Chondrocyte (in vitro differentiated cells): ENCODE measurements at regions not wholly inside any gene's neighbourhood (a gene's known extent, or its start where the extent isn't known, plus 50 kb on each side); places are given as distances from the start of the nearest gene placed in this dataset.
"Not testable (repeated sequence)": the region's sequence is repeated elsewhere in the genome, so short reads cannot be mapped to it uniquely, and the experiment has no call there.

Experiments used
- DNase-seq: peaks from one replicate; pipeline ENCODE4 v3.0.0; 2021; ENCODE audit warnings: mixed read lengths, low spot score
- H3K27ac Mint-ChIP-seq: one replicate; pipeline ENCODE4 v1.8.0; 2021; ENCODE audit warnings: mild to moderate bottlenecking, moderate library complexity, mixed read lengths; ENCODE audit not compliant: unreplicated experiment
- H3K27me3 Mint-ChIP-seq: 2 replicates; pipeline ENCODE4 v1.8.0; 2021; ENCODE audit warnings: low read depth, mixed read lengths
- H3K36me3 Mint-ChIP-seq: 2 replicates; pipeline ENCODE4 v1.8.0; 2021; ENCODE audit warnings: low read depth, mixed read lengths
- H3K4me1 Mint-ChIP-seq: 2 replicates; pipeline ENCODE4 v1.8.0; 2021; ENCODE audit warnings: low read depth, mild to moderate bottlenecking, mixed read lengths
- H3K4me3 Mint-ChIP-seq: one replicate; pipeline ENCODE4 v1.8.0; 2021; ENCODE audit warnings: mild to moderate bottlenecking, moderate library complexity, mixed read lengths; ENCODE audit not compliant: unreplicated experiment
- H3K9me3 Mint-ChIP-seq: 2 replicates; pipeline ENCODE4 v1.8.0; 2021; ENCODE audit warnings: low read depth, mixed read lengths
- TF ChIP-seq, protein P1 (sequence below): fragments of 200-600 bp; sonication (generic); IDR thresholded peaks from 2 replicates; pipeline ENCODE4 v1.5.0; 2021; ENCODE audit warnings: antibody characterized with exemption, mild to moderate bottlenecking, moderate library complexity

DNA sequence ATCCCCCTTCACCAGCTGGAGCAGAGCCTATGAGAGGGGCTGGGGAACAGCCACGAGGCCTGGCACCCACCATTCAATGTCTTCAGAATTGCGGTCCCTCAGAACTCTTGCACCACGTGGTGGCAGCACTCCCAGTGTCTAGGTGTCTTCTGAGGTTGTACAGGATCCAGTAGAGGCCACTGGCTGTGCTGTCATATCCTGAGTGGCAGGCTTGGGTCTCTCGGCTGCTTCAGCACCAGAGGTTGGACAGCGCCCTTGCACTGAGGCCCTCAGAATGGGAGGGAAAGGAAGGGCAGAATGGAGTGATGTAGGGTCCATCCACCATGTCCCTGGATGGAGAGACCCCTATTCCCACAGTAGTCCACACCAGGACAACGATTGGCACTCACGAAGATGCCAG, 112.0 kb upstream of the TEKT4 start:
- Mint-ChIP-seq H3K27ac (no peak overlapping the region), H3K27me3 (no peaks in the 10 kb centered on the region), H3K4me3 (no peak overlapping the region), H3K4me1 (no peaks in the 10 kb centered on the region), H3K9me3 (peaks cover 27% of the 10 kb centered on the region), H3K36me3 (no peaks in the 10 kb centered on the region)
- no peak for DNase-seq
- TF ChIP-seq, protein P1, sequence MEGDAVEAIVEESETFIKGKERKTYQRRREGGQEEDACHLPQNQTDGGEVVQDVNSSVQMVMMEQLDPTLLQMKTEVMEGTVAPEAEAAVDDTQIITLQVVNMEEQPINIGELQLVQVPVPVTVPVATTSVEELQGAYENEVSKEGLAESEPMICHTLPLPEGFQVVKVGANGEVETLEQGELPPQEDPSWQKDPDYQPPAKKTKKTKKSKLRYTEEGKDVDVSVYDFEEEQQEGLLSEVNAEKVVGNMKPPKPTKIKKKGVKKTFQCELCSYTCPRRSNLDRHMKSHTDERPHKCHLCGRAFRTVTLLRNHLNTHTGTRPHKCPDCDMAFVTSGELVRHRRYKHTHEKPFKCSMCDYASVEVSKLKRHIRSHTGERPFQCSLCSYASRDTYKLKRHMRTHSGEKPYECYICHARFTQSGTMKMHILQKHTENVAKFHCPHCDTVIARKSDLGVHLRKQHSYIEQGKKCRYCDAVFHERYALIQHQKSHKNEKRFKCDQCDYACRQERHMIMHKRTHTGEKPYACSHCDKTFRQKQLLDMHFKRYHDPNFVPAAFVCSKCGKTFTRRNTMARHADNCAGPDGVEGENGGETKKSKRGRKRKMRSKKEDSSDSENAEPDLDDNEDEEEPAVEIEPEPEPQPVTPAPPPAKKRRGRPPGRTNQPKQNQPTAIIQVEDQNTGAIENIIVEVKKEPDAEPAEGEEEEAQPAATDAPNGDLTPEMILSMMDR, result no peak

DNA sequence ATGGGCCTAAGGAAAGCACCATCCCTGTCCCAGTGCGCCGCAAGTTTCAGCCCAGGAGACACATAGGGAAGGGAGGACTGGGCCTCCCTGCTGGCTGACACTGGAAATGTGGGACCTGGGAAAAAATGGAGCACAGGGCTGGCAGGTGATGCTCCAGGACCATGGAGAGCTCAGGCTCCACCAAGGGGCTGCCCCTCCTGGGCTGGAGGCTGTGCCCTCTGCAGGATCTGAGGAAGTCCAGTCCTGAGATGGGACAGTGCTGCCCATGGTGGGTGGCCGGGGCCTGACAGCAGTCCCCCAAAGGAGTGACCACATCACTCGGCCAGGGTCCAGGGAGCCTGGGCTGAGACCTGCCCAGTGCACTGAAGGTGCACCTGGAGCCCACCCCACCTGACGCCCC, 108.6 kb upstream of the TEKT4 start:
- Mint-ChIP-seq H3K27me3 (no peaks in the 10 kb centered on the region), H3K4me1 (no peaks in the 10 kb centered on the region), H3K27ac (no peak overlapping the region), H3K4me3 (no peak overlapping the region), H3K9me3 (peaks cover 24% of the 10 kb centered on the region), H3K36me3 (no peaks in the 10 kb centered on the region)
- TF ChIP-seq, protein P1, result no peak
- DNase-seq, result no peak

DNA sequence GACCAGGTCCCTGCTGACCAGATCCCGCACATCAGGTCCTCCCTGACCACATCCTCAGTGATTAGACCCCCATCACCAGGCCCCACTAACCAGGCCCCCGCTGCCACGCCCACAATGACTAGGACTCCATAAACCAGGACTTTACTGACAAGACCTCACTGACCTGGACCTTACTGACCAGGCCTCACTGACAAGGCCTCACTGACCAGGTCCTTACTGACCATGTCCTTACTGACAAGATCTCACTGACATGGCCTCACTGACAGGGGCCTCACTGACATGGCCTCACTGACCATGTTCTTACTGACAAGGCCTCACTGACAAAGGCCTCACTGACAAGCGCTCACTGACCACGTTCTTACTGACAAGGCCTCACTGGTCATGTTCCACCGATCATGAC, 107.9 kb upstream of the TEKT4 start:
- no peak for DNase-seq
- TF ChIP-seq, protein P1, result no peak
- Mint-ChIP-seq H3K4me3 (no peak overlapping the region), H3K36me3 (no peaks in the 10 kb centered on the region), H3K27me3 (no peaks in the 10 kb centered on the region), H3K4me1 (no peaks in the 10 kb centered on the region), H3K27ac (no peak overlapping the region), H3K9me3 (peaks cover 26% of the 10 kb centered on the region)

DNA sequence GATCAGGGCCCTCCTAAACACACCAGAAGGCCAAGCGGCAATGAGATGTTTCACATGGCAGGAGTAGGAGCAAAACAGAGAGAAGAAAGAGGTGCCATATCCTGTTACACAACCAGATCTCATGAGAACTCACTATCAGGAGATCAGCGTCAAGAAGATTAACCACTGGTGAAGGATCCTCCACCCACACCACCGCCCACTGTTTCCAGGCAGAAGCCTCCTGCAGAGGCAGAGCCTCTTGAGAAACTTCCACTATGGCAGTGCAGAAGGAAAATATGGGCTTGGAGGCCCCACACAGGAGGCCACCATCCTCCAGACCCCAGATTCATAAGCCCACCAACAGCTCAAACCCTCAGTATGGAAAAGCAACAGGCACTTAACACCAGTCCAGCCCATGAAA, 106.9 kb upstream of the TEKT4 start:
- not testable (repeated sequence) for H3K36me3 Mint-ChIP-seq, H3K4me3 Mint-ChIP-seq, DNase-seq, H3K27me3 Mint-ChIP-seq, H3K27ac Mint-ChIP-seq, H3K4me1 Mint-ChIP-seq
- H3K9me3 Mint-ChIP-seq, result peaks cover 24% of the 10 kb centered on the region

DNA sequence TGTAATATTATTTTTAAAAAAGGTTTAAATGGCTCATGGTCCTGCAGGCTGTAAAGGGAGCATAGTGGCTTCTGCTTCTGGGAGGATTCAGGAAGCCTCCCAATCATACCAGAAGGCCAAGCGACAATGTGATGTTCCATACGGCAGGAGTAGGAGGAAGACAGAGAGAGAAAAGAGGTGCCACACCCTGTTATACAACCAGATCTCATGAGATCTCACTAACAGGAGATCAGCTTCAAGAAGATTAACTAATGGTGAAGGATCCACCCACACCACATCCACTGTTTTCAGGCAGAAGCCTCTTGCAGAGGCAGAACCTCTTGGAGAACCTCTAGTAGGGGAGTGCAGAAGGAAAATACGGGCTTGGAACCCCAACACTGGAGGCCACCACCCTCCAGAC, 103.9 kb upstream of the TEKT4 start:
- Mint-ChIP-seq H3K27me3 (no peaks in the 10 kb centered on the region), H3K36me3 (no peaks in the 10 kb centered on the region), H3K4me3 (no peak overlapping the region)

DNA sequence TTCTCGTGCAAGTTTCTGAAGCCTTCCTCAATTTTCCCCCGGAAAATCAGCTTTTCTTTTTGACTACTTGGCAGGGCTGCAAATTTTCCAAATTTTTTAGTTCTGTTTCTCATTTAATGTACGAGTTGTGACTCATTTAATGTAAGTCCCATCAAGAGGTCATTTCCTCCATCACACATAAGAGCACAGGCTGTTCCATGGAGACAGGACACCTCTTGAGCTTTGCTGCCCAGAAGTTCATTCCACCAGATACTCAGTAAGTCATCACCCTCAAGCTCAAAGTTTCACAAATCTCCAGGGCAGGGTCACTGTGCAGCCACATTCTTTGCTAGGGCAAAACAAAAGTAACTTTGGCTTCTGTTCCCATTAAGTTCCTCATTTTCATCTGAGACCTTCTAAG, 101.5 kb upstream of the TEKT4 start:
- H3K9me3 Mint-ChIP-seq, result peaks cover 37% of the 10 kb centered on the region
- TF ChIP-seq, protein P1, result no peak

More for the DNA sequence above, 103.9 kb upstream of the TEKT4 start:
- no peak for DNase-seq
- Mint-ChIP-seq H3K4me1 (no peaks in the 10 kb centered on the region), H3K9me3 (peaks cover 35% of the 10 kb centered on the region), H3K27ac (no peak overlapping the region)
- TF ChIP-seq, protein P1, result no peak

More for the DNA sequence above, 101.5 kb upstream of the TEKT4 start:
- Mint-ChIP-seq H3K36me3 (no peaks in the 10 kb centered on the region), H3K27me3 (no peaks in the 10 kb centered on the region), H3K4me3 (no peak overlapping the region), H3K4me1 (no peaks in the 10 kb centered on the region), H3K27ac (no peak overlapping the region)
- DNase-seq, result no peak
